PC-9 (cell line): ENCODE measurements at regions not wholly inside any gene's neighbourhood (a gene's known extent, or its start where the extent isn't known, plus 50 kb on each side); places are given as distances from the start of the nearest gene placed in this dataset.

Experiments
- EZH2 ChIP-seq: fragments of 200-600 bp; sonication (generic); IDR thresholded peaks from 2 replicates; pipeline ENCODE4 v1.8.0; 2017; ENCODE audit warnings: antibody characterized with exemption, low read depth
- TF ChIP-seq, protein P1 (sequence below): fragments of 200-600 bp; sonication (generic); conservative IDR thresholded peaks from 2 replicates; pipeline ENCODE4 v1.6.1; 2017; ENCODE audit warnings: mixed run types, antibody characterized with exemption, mild to moderate bottlenecking, moderate library complexity

DNA sequence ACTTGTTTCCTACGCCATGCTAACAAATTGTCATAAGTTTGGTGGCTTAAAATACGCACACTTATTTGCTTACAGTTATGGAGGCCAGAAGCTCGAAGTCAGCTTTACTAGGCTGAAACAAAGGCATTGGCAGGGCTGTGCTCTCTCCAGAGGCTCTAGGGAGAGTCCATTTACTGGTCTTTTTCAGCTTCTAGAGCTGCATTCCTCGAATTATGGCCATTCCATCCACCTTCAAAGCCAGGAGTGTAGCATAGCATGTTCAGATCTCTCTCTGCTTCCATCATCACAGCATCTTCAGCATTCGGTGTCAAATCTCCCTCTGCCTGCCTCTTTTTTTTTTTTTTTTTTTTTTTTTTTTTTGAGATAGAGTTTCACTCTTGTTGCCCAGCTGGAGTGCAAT, 670.2 kb downstream of the ACTL7B start:
- TF ChIP-seq, protein P1, sequence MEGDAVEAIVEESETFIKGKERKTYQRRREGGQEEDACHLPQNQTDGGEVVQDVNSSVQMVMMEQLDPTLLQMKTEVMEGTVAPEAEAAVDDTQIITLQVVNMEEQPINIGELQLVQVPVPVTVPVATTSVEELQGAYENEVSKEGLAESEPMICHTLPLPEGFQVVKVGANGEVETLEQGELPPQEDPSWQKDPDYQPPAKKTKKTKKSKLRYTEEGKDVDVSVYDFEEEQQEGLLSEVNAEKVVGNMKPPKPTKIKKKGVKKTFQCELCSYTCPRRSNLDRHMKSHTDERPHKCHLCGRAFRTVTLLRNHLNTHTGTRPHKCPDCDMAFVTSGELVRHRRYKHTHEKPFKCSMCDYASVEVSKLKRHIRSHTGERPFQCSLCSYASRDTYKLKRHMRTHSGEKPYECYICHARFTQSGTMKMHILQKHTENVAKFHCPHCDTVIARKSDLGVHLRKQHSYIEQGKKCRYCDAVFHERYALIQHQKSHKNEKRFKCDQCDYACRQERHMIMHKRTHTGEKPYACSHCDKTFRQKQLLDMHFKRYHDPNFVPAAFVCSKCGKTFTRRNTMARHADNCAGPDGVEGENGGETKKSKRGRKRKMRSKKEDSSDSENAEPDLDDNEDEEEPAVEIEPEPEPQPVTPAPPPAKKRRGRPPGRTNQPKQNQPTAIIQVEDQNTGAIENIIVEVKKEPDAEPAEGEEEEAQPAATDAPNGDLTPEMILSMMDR: no peak
- TF ChIP-seq EZH2: no peak
